ENCODE measurements at regions not wholly inside any gene's neighbourhood (a gene's known extent, or its start where the extent isn't known, plus 50 kb on each side); places are given as distances from the start of the nearest gene placed in this dataset.

DNA sequence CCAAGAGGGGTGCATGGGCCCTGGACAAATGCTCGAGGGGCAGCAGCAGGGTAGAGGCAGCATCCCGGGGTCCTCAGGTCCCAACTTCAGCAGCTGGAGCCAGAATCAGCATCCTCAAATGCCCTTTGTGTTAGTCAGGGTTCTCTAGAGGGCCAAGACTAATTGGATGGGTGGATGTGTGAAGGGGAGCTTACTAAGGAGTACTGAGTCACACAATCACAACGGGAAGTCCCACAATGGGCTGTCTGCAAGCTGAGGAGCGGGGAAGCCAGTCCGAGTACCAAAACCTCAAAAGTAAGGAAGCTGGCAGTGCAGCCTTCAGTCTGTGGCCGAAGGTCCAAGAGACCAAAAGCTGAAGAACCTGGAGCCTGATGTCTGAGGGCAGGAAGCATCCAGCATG lies 162.9 kb upstream of the TCERG1L start:
- DNase-seq (no peak), ATAC-seq (no peak)
- Histone ChIP-seq H3K27ac (ENCODE audit: low read length) (no peak overlapping the region), H3K27me3 (ENCODE audit: low read length) (no peaks in the 10 kb centered on the region), H3K9me2 (replicated peaks; ENCODE audit: low read length) (no peaks in the 10 kb centered on the region), H3K79me2 (ENCODE audit: low read length) (no peaks in the 10 kb centered on the region), H3K4me2 (ENCODE audit: low read length) (no peak overlapping the region), H4K20me1 (ENCODE audit: low read length) (no peaks in the 10 kb centered on the region), H2AFZ (ENCODE audit: low read length) (no peak overlapping the region), H3K9ac (ENCODE audit: low read length) (no peak overlapping the region), H3F3A (ENCODE audit: low read length, unreplicated experiment) (no peaks in the 10 kb centered on the region), H3K9me3 (ENCODE audit: low read length) (no peaks in the 10 kb centered on the region), H3K36me3 (ENCODE audit: low read depth, low read length) (no peaks in the 10 kb centered on the region), H3K4me3 (ENCODE audit: low read length) (no peak overlapping the region), H3K4me1 (ENCODE audit: insufficient read depth, low read length) (no peaks in the 10 kb centered on the region)
- BruUV-seq (replicated peaks), result no TSS peak
- ChIA-PET POLR2A (ENCODE audit: unreplicated experiment) (no interaction called here), CTCF (no interaction called here)
- intact Hi-C loops (cut with micrococcal nuclease), result no loop called here
- TF ChIP-seq EZH2phosphoT487 (IDR thresholded peaks at IDR 0.05; ENCODE audit: borderline replicate concordance, low read length), result no peak
- TF ChIP-seq EZH2 (IDR thresholded peaks at IDR 0.05; ENCODE audit: low read length, unreplicated experiment), result no peak
- TF ChIP-seq CTCF (conservative IDR thresholded peaks at IDR 0.05; ENCODE audit: low read depth, low read length), result no peak

DNA sequence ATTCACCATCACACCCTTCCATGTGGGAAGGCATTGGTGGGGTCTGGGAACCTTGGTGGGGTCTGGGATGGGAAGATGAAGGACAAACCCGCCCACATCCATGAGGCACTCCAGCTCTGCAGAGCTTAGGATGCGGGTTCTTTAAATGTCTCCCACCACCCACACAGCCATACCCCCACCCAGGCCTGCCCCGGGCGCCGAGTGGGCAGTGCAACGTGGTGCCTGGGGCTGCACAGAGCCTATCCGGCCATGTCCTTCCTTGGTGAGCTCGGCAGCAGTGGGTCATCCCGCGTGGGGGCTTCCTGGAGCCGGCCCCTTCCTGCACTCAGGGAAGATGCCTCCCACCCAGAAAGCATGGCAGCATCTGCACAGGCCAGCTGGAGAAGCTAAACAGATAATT lies 163.5 kb upstream of the TCERG1L start:
- ATAC-seq, result no peak

DNA sequence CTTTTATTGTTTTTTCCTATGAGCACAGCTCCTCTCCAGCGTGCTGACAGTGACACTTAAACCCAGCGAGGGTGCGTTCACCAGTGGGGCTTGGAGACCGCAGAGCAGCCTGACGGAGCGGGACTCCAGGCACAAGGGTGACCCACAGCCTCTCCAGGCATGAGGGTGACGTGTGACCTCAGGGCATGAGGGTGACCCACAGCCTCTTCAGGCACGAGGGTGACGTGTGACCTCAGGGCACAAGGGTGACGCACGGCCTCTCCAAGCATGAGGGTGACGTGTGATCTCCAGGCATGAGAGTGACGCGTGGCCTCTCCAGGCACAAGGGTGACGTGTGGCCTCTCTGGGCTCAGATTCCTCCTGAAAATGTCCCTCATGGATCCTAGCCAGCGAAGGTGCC lies 164.3 kb upstream of the TCERG1L start:
- DNase-seq (no peak), ATAC-seq (no peak)
- H3K4me2 ChIP-seq (ENCODE audit: low read length), result no peak overlapping the region
- H3K9ac ChIP-seq (ENCODE audit: low read length), result no peak overlapping the region
- no peaks in the 10 kb centered on the region for H3K4me1 ChIP-seq (ENCODE audit: insufficient read depth, low read length)
- ChIA-PET POLR2A (ENCODE audit: unreplicated experiment) (no interaction called here), CTCF (no interaction called here)
- no peak for TF ChIP-seq EZH2 (IDR thresholded peaks at IDR 0.05; ENCODE audit: low read length, unreplicated experiment)
- TF ChIP-seq CTCF (conservative IDR thresholded peaks at IDR 0.05; ENCODE audit: low read depth, low read length), result no peak
- no peak for TF ChIP-seq EZH2phosphoT487 (IDR thresholded peaks at IDR 0.05; ENCODE audit: borderline replicate concordance, low read length)
- intact Hi-C loops (cut with micrococcal nuclease), result no loop called here
- H3K36me3 ChIP-seq (ENCODE audit: low read depth, low read length), result no peaks in the 10 kb centered on the region
- no peak overlapping the region for H3K4me3 ChIP-seq (ENCODE audit: low read length)
- H3F3A ChIP-seq (ENCODE audit: low read length, unreplicated experiment), result no peaks in the 10 kb centered on the region
- no peak overlapping the region for H3K27ac ChIP-seq (ENCODE audit: low read length)
- no peaks in the 10 kb centered on the region for H3K79me2 ChIP-seq (ENCODE audit: low read length)
- no peaks in the 10 kb centered on the region for H3K9me2 ChIP-seq (replicated peaks; ENCODE audit: low read length)
- no peaks in the 10 kb centered on the region for H4K20me1 ChIP-seq (ENCODE audit: low read length)
- BruUV-seq (replicated peaks), result no TSS peak
- H3K9me3 ChIP-seq (ENCODE audit: low read length), result no peaks in the 10 kb centered on the region
- no peaks in the 10 kb centered on the region for H3K27me3 ChIP-seq (ENCODE audit: low read length)
- H2AFZ ChIP-seq (ENCODE audit: low read length), result no peak overlapping the region

More for the DNA sequence above, 163.5 kb upstream of the TCERG1L start:
- Histone ChIP-seq H2AFZ (ENCODE audit: low read length) (no peak overlapping the region), H3K4me3 (ENCODE audit: low read length) (no peak overlapping the region), H3K36me3 (ENCODE audit: low read depth, low read length) (no peaks in the 10 kb centered on the region), H3K79me2 (ENCODE audit: low read length) (no peaks in the 10 kb centered on the region), H3K4me2 (ENCODE audit: low read length) (no peak overlapping the region), H3K27me3 (ENCODE audit: low read length) (no peaks in the 10 kb centered on the region), H4K20me1 (ENCODE audit: low read length) (no peaks in the 10 kb centered on the region), H3K9me3 (ENCODE audit: low read length) (no peaks in the 10 kb centered on the region), H3K9ac (ENCODE audit: low read length) (no peak overlapping the region), H3K4me1 (ENCODE audit: insufficient read depth, low read length) (no peaks in the 10 kb centered on the region), H3F3A (ENCODE audit: low read length, unreplicated experiment) (no peaks in the 10 kb centered on the region), H3K27ac (ENCODE audit: low read length) (no peak overlapping the region), H3K9me2 (replicated peaks; ENCODE audit: low read length) (no peaks in the 10 kb centered on the region)
- DNase-seq, result no peak
- BruUV-seq (replicated peaks), result no TSS peak
- POLR2A ChIA-PET (ENCODE audit: unreplicated experiment), result no interaction called here
- intact Hi-C loops (cut with micrococcal nuclease), result no loop called here
- CTCF ChIA-PET, result no interaction called here
- TF ChIP-seq EZH2 (IDR thresholded peaks at IDR 0.05; ENCODE audit: low read length, unreplicated experiment) (no peak), CTCF (conservative IDR thresholded peaks at IDR 0.05; ENCODE audit: low read depth, low read length) (no peak), EZH2phosphoT487 (IDR thresholded peaks at IDR 0.05; ENCODE audit: borderline replicate concordance, low read length) (no peak)
